Tibial nerve (tissue), 4 donors: ENCODE measurements at regions not wholly inside any gene's neighbourhood (a gene's known extent, or its start where the extent isn't known, plus 50 kb on each side); places are given as distances from the start of the nearest gene placed in this dataset.

Experiments used
- DNase-seq, 2 donors: peaks; one replicate each; pipeline ENCODE4 v3.0.0-alpha.2; 2019; ENCODE audit warnings: low spot score in 2 of 2
- H3K27ac ChIP-seq, 4 donors: fragments of 200-600 bp; sonication (generic) in 3 of 4; one replicate each; pipeline ENCODE4 v1.5.1; 2017 to 2019; ENCODE audit warnings: mild to moderate bottlenecking in 1 of 4
- H3K27me3 ChIP-seq, 2 donors: fragments of 200-600 bp; sonication (generic) in 1 of 2; one replicate each; pipeline versions ENCODE4 v1.5.1 to v1.6.0; 2017 to 2019
- H3K36me3 ChIP-seq, 3 donors: fragments of 200-600 bp; sonication (generic); one replicate each; pipeline ENCODE4 v1.5.1; 2018 to 2019
- H3K4me1 ChIP-seq, 4 donors: fragments of 200-600 bp; sonication (generic) in 3 of 4; one replicate each; pipeline ENCODE4 v1.5.1; 2017 to 2019
- H3K4me3 ChIP-seq, 4 donors: fragments of 200-600 bp; sonication (generic) in 3 of 4; one replicate each; pipeline ENCODE4 v1.5.1; 2017 to 2019; ENCODE audit warnings: mild to moderate bottlenecking in 1 of 4, moderate library complexity in 1 of 4
- H3K9me3 ChIP-seq, 4 donors: fragments of 200-600 bp; sonication (generic) in 3 of 4; one replicate each; pipeline ENCODE4 v1.5.1; 2017 to 2019
- EP300 ChIP-seq, 2 donors: sonication (generic); formaldehyde crosslinking; IDR thresholded peaks; one replicate each; pipeline ENCODE4 v1.6.1; 2017; ENCODE audit warnings: antibody characterized with exemption in 2 of 2, mild to moderate bottlenecking in 1 of 2
- POLR2A ChIP-seq, 2 donors: fragments of 450-650 bp; IDR thresholded peaks; one replicate each; pipeline ENCODE4 v1.6.1; 2017; ENCODE audit warnings: antibody characterized with exemption in 2 of 2, mild to moderate bottlenecking in 2 of 2, moderate library complexity in 2 of 2
- WGBS, 2 donors: methylation state at CpG; one replicate each; pipeline ENCODE4 v1.1.5; 2018; 5-methylcytosine and 5-hydroxymethylcytosine counted together
- TF ChIP-seq, protein P1 (sequence below), 5 experiments: fragments of 200-600 bp in 3 of 5; fragments of 450-650 bp in 2 of 5; sonication (generic) in 3 of 5; IDR thresholded peaks; one replicate each; pipeline ENCODE4 v1.5.1; 2016 to 2019; ENCODE audit warnings: antibody characterized with exemption in 5 of 5, mild to moderate bottlenecking in 3 of 5, moderate library complexity in 2 of 5

DNA sequence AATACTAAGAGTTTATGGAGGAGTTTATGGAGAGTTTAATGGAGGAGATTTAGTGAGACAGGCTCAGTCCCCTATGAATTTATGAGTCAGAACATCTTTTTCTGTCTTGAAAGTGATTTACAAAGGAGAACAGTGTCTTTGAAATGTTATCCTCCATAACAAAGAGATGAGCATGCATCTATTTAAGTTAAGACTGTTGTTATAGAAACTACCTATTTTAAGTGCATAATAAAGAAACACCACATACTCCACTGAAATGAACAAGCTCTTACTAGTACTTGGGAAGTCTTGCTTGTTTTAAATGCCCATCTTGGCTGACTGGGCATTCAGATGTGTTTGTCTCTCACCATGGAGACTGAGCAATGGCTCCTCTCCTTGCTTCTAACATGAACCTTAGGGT, 118.7 kb upstream of the ACP3 start:
- no peak overlapping the region for H3K27ac ChIP-seq
- DNase-seq = no peak
- TF ChIP-seq, protein P1, sequence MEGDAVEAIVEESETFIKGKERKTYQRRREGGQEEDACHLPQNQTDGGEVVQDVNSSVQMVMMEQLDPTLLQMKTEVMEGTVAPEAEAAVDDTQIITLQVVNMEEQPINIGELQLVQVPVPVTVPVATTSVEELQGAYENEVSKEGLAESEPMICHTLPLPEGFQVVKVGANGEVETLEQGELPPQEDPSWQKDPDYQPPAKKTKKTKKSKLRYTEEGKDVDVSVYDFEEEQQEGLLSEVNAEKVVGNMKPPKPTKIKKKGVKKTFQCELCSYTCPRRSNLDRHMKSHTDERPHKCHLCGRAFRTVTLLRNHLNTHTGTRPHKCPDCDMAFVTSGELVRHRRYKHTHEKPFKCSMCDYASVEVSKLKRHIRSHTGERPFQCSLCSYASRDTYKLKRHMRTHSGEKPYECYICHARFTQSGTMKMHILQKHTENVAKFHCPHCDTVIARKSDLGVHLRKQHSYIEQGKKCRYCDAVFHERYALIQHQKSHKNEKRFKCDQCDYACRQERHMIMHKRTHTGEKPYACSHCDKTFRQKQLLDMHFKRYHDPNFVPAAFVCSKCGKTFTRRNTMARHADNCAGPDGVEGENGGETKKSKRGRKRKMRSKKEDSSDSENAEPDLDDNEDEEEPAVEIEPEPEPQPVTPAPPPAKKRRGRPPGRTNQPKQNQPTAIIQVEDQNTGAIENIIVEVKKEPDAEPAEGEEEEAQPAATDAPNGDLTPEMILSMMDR (IDR thresholded peaks at IDR 0.05) = no peak
- TF ChIP-seq EP300 (IDR thresholded peaks at IDR 0.05) (no peak), POLR2A (IDR thresholded peaks at IDR 0.05) (no peak)
- H3K4me3 ChIP-seq = no peak overlapping the region
- H3K36me3 ChIP-seq = no peaks in the 10 kb centered on the region
- no peaks in the 10 kb centered on the region for H3K9me3 ChIP-seq
- H3K4me1 ChIP-seq = no peaks in the 10 kb centered on the region
- no peaks in the 10 kb centered on the region for H3K27me3 ChIP-seq

DNA sequence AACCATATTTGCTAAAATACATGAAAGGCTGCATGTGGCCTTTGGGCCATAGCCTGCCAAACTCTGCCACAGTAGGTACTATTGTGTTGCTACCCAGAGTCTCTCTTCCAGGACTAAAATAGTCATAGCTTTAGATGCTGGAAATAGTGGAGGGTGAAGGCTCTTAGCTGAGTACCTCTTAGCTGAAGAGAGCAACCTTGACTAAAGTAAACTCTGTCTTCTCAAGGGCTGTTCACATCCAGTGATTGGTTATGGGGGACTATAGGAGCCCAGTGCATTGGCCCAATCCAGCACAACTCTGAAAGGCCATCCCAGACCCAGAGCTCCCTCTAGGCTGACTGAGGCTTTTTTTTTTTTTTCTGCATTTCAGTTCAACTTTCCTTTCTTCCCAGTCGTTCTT, 117.8 kb upstream of the ACP3 start:
- no peak for DNase-seq
- H3K36me3 ChIP-seq = no peaks in the 10 kb centered on the region
- no peak overlapping the region for H3K27ac ChIP-seq
- no peak for TF ChIP-seq POLR2A (IDR thresholded peaks at IDR 0.05)
- TF ChIP-seq, protein P1 (IDR thresholded peaks at IDR 0.05) = no peak
- H3K4me1 ChIP-seq = no peaks in the 10 kb centered on the region
- H3K4me3 ChIP-seq = no peak overlapping the region
- WGBS, 2 donors = 48 to 50% methylated on average over 1 of the region's 1 CpG
- H3K9me3 ChIP-seq = no peaks in the 10 kb centered on the region
- no peaks in the 10 kb centered on the region for H3K27me3 ChIP-seq

DNA sequence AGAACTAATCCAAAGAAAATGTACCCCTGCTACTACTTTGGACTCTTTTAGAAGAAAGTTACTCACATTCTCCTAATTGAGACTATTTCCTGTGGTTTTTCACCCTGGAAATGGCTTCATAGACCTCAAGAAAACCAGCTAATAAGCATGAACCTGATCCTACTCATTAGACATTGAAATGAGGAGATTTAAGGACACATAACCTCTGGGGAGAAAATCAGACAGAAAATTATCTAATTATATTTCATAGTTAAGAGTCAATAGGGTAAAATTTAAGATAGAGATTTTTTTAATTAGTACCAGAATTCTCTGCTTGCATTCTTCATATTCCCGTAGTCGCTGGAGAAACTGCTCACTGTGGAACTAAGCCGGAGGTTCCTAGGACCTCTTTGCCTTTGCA, 114.6 kb upstream of the ACP3 start:
- Histone ChIP-seq H3K4me1 (no peaks in the 10 kb centered on the region), H3K9me3 (no peaks in the 10 kb centered on the region), H3K4me3 (no peak overlapping the region), H3K27ac (no peak overlapping the region), H3K27me3 (no peaks in the 10 kb centered on the region), H3K36me3 (no peaks in the 10 kb centered on the region)
- WGBS, 2 donors = 93 to 94% methylated on average over 3 of the region's 3 CpGs
- DNase-seq = no peak
- no peak for TF ChIP-seq POLR2A (IDR thresholded peaks at IDR 0.05)
- TF ChIP-seq, protein P1 (IDR thresholded peaks at IDR 0.05) = no peak
- no peak for TF ChIP-seq EP300 (IDR thresholded peaks at IDR 0.05)

DNA sequence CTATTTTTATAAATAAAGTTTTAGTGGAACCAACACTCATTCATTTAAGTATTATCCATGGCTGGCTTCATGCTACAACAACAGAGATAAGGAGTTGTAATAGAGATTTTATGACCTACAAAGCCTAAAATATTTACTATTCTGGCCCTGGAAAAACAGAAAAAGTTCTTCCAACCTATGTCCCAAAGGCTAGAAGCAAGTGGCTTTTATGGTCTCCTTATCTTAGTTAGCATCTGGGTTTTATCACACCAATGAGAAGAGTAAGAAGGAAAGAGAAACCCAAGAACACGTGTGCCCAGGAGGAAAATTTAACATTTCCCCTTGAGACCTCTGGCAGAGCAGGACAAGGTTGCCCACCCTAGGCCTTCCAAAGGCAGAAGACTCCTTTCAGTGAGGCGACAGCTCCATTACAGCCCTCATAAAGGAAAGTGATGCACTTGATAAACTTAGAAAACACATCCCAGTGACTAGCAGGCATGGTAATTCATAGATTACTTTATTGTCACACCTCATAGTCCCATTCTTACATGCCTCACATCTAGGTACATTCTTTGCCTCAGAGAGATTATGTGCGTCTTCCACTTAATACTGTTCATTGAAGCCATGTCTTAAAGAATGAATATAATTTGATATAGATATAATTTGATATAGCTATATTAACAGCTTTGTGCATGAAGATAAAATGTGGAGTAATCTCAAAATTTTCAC, 113.2 kb upstream of the ACP3 start:
- TF ChIP-seq, protein P1 (IDR thresholded peaks at IDR 0.05) = no peak
- TF ChIP-seq POLR2A (IDR thresholded peaks at IDR 0.05) (no peak), EP300 (IDR thresholded peaks at IDR 0.05) (no peak)
- Histone ChIP-seq H3K36me3 (no peaks in the 10 kb centered on the region), H3K4me1 (no peaks in the 10 kb centered on the region), H3K27me3 (no peaks in the 10 kb centered on the region), H3K4me3 (no peak overlapping the region), H3K9me3 (no peaks in the 10 kb centered on the region), H3K27ac (no peak overlapping the region)
- 62 to 69% methylated on average over 3 of the region's 3 CpGs for WGBS, 2 donors
- no peak for DNase-seq

DNA sequence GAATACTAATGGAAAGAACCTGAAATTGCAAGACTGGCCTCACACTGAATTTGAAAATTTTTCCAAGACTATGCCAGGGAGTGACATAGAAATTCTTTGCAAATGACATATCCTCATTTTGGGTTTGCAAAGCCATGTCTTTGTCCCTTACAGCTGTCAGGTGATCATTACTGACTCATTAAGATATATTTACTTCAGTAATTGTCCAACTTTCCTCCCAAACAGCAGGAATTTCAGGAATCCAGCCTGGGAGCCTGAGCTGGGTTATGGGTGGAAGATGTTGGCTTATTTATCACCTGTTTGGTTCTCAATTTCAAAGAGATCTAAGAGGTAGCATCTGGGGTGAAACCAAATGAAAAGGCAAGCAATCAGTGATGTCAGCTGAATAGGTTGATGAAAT, 111.6 kb upstream of the ACP3 start:
- Histone ChIP-seq H3K4me1 (no peaks in the 10 kb centered on the region), H3K27me3 (no peaks in the 10 kb centered on the region), H3K4me3 (no peak overlapping the region), H3K36me3 (no peaks in the 10 kb centered on the region), H3K27ac (no peak overlapping the region), H3K9me3 (no peaks in the 10 kb centered on the region)
- DNase-seq = no peak
- TF ChIP-seq, protein P1 (IDR thresholded peaks at IDR 0.05) = no peak
- no peak for TF ChIP-seq POLR2A (IDR thresholded peaks at IDR 0.05)
- no peak for TF ChIP-seq EP300 (IDR thresholded peaks at IDR 0.05)
